HG02884 (cell line): ENCODE measurements at regions not wholly inside any gene's neighbourhood (a gene's known extent, or its start where the extent isn't known, plus 50 kb on each side); places are given as distances from the start of the nearest gene placed in this dataset.
"Not testable (repeated sequence)": the region's sequence is repeated elsewhere in the genome, so short reads cannot be mapped to it uniquely, and the experiment has no call there.

Experiments used
- ATAC-seq: cut with Tn5 transposase; IDR thresholded peaks from one replicate; pipeline ENCODE4 v1.9.1; 2021; ENCODE audit warnings: mild to moderate bottlenecking, moderate library complexity; ENCODE audit not compliant: unreplicated experiment

DNA sequence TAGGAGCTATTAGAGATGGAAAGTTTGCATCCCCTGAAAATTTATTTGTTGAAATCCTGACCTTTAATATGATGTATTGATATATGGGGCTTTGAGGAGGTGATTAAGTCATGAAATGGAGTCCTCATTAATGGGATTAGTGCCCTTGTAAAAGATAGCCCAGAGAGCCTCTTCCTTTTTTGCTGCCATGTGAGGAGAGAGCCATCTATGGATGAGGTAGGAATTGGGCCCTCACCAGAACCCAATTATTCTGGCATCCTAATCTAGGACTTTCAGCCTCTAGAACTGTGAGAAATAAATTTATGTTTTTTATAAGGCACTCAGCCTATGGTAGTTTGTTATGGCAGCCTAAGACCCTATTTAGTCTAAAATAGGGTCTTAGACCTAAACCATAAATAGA lies 250.2 kb upstream of the SLITRK1 start:
- ATAC-seq, result no peak

- ATAC-seq, result no peak
Observed at GRCh38 chr13:84131249-84131648, 249.0 kb upstream of the SLITRK1 start.

DNA sequence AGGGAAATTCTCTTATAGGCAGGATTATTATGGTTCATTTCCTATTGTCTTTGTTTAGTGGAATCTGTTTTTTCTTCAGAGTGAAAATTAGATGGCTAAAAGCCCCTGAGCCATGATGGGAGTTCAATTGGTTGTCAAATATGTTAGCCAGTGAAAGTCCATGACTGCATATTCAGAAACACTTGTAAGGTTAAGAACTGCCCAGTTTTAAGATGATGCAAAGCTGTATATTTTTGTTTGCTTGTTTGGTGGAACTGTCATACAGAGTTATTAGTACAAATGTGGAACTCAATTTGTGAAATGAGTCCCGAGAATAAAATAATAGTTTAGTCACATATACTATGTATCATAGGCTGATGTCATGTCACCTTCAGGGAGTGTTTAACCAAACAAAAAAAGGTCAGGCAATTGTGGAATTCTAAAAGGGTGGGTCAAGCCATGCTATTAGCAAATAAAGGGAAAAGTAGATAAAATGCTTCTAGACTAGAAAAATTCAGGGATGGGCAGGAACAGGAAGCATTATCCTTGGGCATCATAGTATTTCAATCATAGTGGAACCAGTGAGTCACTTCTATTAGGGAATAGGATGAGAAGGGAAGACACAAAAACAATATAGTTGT lies 248.3 kb upstream of the SLITRK1 start:
- no peak for ATAC-seq

- ATAC-seq, result no peak
Observed at GRCh38 chr13:84129966-84130365, 247.7 kb upstream of the SLITRK1 start.

GRCh38 chr13:84127597-84128128 lies 245.4 kb upstream of the SLITRK1 start:
- ATAC-seq, result no peak

GRCh38 chr13:84126671-84127171 lies 244.4 kb upstream of the SLITRK1 start:
- ATAC-seq, result no peak

DNA sequence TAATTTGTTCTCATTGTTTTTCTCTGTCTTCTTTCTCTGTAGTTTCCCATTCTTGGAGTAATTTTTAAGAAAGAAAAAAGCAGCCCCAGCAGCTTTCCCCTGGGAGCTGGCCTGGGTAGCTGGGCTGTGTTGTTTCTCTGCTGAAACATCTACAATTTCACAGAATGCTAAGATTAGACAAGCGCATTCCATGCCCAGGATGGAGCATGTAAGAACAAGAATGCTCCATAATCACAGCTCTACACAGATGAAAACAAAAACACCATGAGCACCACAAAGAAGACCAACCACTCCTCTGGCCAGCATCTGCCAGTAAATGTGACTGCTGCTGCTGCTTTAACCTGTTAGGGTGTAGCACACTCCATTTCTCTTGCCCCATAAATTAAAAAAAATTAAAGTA lies 239.2 kb upstream of the SLITRK1 start:
- no peak for ATAC-seq

- ATAC-seq, result no peak
Observed at GRCh38 chr13:84118839-84119409, 236.7 kb upstream of the SLITRK1 start.

- ATAC-seq, result no peak
Observed at GRCh38 chr13:84098273-84098672, 216.0 kb upstream of the SLITRK1 start.

GRCh38 chr13:84097148-84097547 lies 214.9 kb upstream of the SLITRK1 start:
- no peak for ATAC-seq

DNA sequence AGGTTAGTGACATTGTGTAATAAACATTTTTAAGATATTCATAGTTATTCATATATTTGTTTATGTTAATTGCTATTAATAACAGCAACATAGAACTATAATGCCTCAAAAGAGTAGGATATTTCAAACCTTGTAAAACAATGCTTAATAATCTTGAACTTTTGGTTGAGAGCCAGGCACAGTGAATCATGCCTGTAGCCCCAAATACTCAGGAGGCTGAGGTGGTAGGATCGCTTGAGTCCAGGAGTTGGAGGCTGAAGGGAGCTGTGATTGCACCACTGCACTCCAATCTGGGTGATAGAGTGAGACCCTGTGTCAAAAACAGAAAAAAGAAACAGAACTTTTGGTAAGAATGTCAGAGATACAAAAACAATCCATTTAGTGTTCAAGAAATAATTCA lies 213.9 kb upstream of the SLITRK1 start:
- ATAC-seq, result no peak

DNA sequence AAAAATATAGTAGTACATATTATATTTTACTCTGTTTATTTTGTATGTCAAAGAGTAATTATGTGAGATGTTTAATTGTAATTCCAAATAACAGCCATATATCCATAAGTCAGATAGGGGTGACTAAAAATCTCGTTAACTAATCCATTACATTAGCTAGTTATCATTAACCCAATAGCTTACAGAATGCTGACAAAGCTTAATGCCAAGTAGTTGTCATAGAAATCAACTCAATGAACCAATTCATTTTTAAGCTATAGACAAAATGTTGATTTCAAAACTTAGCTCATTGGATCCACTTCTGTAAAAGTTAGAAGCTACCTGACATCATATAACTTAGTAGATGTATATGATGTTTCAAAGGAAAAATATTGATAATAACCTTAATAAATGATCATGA lies 206.7 kb upstream of the SLITRK1 start:
- ATAC-seq, result no peak

- no peak for ATAC-seq
Observed at GRCh38 chr13:84086847-84087162, 204.5 kb upstream of the SLITRK1 start.

- not testable (repeated sequence) for ATAC-seq
Observed at GRCh38 chr13:84086098-84086846, 204.0 kb upstream of the SLITRK1 start.

- no peak for ATAC-seq
Observed at GRCh38 chr13:84082462-84082861, 200.2 kb upstream of the SLITRK1 start.

- ATAC-seq, result no peak
Observed at GRCh38 chr13:84080748-84081530, 198.7 kb upstream of the SLITRK1 start.

DNA sequence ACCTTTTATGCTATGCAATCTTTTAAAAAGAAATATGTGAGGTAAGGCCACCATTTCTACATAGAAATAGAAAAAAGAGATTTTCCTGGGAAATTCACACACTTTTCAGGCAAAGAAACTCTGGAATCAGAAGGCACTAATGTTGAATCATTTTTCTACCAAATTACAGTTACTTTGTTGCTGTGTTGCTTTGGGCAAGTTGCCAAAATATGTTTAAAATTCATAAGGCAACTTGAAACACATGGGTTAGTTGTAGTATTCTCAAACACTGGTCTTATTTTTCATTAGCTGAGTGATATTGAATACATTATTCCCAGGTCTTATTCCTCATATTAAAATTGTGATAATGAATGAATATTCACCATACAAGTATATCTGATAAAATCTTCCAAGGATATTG lies 195.0 kb upstream of the SLITRK1 start:
- no peak for ATAC-seq

GRCh38 chr13:84076280-84076679 lies 194.0 kb upstream of the SLITRK1 start:
- ATAC-seq, result no peak

GRCh38 chr13:84050536-84050935 lies 168.3 kb upstream of the SLITRK1 start:
- no peak for ATAC-seq

DNA sequence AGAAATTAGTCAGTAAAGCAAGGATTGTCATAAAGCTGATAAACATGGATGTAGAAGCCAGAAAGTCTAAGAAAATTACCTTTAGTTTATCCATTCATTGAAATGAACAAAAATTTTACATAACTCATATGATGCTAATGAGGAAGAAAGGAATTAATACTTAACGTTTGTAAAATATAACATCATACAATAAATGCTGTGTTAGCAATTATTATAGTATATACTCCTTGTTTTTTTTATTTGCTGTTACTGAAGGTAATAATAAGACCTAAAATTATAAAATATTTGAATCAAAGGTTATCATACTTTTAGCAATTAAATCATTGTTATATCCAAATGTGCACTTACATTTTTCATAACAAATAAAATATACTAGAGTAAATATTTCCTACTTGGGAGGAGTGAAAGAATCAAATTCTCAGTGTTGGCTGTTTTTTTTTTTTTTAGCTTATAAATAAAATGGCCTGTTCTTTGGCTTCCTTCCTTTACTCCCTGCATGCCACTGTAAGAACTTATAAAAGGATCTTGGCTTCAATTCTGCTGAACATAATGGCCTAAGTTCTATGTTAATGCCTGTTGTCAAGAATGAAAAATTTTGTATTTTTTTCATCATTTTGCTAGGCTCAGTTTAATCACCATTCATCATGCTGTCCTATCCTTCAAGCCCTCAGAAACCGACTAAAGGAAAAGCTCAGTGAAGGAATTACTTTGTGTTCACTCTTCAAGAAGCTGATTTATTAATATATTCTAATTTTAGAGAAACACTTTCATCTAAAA lies 167.4 kb upstream of the SLITRK1 start:
- no peak for ATAC-seq

- no peak for ATAC-seq
Observed at GRCh38 chr13:84044805-84045204, 162.5 kb upstream of the SLITRK1 start.
